HG02885 (cell line): ENCODE measurements at regions not wholly inside any gene's neighbourhood (a gene's known extent, or its start where the extent isn't known, plus 50 kb on each side); places are given as distances from the start of the nearest gene placed in this dataset.
"Not testable (repeated sequence)": the region's sequence is repeated elsewhere in the genome, so short reads cannot be mapped to it uniquely, and the experiment has no call there.

ENCODE experiments used
- ATAC-seq: cut with Tn5 transposase; IDR thresholded peaks from one replicate; pipeline ENCODE4 v1.9.1; 2021; ENCODE audit warnings: mild to moderate bottlenecking; ENCODE audit not compliant: unreplicated experiment, poor library complexity

DNA sequence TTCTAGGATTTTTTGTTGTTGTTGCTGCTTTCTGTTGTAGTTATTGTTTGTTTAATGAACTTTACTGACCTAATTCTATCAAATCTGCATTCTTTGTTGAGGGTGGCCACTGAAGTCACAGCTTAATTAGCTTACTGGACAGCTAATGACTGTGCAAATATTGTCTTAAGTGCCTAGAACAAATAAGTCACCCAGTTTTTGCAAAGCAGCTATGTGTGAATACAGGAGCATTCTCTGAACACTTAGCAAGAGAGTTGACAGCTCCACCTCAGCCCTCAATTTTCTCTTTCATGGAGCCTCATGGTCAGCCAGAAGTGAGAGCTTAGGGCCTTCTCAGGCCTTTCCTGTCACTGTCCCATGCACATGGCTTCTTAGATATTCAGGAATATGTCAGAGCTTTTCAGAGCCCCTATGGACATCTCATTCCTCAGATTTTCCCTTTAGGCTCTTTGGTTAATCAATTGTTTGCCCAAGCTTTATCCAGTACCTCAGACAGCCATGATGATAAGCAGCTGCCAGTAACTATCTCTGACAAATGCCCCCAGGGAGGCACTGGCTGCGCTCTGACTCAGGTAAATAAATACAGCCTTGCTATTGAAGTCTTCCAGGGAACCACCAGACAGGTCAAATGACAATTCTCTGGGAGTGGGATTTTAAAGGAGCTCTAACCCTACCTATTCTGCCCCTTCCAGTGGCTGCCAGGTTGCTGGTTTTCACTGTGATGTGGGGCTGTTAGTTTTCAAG, 241.4 kb upstream of the IL12B start:
- no peak for ATAC-seq

DNA sequence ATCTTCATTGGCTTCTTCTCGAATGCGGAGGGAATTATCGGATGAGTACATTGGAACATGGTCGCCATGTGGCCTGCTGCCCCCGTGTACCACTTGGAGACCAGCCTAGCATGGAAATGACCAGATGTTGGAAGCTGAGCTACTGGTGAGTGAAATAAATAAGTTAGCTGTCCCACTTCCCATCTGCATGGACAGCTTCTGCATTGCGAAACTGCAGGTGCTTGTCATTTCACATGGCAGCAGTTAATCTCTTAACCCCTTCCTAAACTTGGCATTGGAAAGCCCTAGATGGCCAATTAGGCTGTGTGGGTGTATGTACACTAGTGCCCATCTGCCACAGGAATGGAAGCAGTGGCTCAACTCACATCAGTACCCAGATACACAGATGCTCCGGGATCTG, 246.6 kb upstream of the IL12B start:
- no peak for ATAC-seq

DNA sequence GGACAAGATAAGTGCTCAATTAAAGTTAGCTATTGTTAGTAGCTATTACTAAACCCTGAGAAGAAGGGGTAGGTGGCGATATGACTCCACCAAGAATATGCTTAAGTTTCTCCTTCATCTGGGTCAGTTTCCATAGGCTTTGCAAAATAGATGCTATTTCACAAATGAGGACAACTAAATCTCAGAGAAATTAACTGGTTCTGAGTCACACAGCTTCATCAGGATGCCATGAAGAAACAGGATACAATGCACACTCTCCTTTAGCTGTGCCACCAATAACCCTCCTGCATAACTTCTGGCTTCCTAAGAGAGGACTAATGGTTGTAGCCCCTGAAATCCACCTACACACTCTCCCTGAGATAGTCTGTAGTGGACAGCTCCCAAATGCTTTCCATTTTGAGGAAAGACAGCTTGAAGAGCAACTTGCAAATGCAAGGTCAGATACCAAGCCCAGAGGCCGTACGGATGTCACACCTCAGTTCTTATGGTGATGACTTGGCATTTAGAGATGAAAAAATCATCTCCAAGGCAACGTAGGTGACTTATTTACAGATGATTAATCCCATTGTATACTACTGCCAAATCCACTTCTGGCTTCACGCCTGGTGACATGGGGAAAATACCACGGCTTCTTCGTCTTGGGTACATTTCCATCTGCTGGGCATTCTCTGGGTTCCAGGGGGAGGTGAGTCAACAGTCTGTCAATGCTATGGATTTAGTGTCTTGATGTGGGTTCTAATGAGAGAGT, 251.4 kb upstream of the IL12B start:
- ATAC-seq, result no peak

DNA sequence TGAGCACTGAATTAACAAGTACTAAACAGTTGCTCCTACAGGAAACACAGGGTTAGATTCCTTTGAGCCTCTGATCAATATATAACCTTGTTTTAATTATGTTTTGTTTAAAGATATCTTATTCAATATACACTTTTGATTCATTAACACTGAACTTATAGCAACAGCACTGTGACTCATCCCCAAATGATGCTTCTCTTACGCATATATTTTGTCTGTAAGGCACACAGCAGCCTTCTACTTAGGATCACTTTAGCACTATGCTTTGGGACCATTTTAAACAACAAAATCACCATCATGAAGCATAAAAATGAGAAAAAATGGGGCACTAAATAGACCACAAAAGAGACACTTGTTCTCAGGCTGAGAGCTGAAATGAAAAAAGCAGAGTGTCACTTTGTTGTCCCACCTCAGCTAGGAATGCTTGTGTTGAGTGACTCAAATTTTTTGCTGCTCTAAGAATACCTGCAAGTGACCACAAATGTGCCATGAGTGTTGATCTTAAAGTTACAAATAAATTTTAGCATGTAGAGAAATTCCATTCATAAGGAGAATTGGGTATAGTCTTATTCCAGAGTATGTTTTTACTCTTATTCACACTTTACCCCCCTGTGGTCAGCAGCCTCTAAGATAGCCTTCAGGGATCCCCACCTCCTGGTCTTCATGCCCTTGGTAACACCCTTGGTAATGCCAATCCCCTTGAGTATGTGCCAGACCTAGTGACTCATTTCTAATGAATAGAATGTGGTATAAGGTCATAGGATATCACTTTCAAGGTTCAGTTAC, 252.7 kb upstream of the IL12B start:
- ATAC-seq, result no peak

DNA sequence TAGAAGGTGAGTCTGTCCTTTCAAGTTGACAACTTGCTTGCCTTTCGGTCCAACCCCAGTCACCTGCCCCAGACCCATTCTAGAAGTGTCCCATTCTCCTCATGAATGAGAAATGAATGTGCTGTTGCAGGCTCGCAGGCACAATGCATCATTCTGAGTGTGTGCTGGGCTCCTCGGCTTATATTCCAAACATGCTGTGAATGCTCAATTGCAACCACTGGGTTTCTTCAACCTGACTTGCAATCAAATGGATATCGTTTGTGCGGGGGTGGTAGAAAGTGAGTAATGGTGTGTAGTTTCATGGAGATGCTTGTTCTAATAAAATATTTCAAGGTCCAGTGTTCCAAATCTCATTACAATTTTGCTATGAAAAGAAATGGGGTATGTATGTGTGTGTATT, 256.6 kb upstream of the IL12B start:
- ATAC-seq, result no peak

DNA sequence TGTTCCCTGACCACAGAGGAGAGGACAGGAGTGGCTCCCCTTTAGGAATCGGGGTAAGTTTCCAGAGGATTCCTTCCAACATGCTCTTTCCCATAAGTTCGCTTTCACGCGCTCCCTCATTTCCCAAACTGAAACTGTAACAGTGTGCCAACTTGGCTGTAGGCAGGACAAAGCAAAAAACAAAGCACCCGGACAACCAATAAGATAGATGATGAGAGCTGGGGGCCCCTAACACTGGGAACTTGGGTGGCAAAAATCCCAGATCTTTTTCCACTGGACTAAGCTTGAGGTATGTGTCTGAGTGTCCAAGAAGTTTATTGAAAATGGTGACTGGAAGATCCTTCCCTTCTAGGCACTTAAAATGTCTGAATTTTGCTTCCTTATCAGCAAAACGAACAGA, 258.7 kb upstream of the IL12B start:
- ATAC-seq, result no peak

DNA sequence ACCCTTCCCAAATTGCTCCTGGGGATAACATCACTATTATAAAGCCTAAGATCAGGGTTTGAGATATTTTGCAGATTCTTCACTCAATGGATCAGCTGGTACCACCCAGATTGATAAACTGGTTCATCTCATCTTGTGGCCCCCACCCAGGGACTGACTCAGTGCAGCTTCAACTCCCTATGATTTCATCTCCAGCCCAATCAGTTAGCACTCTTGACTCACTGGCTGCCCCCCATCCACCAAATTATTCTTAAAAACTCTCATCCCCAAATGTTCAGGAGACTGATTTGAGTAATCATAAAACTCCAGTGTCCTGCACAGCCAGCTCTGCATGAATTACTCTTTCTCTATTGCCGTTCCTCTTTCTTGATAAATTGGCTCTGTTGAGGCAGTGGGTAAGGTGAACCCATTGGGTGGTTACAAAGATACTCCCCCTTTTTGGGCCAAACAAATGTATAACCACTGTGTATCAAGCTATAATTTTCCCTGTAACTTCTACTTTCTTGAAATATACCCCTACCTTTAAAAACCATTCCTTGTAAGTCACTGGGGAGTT, 263.3 kb upstream of the IL12B start:
- no peak for ATAC-seq

DNA sequence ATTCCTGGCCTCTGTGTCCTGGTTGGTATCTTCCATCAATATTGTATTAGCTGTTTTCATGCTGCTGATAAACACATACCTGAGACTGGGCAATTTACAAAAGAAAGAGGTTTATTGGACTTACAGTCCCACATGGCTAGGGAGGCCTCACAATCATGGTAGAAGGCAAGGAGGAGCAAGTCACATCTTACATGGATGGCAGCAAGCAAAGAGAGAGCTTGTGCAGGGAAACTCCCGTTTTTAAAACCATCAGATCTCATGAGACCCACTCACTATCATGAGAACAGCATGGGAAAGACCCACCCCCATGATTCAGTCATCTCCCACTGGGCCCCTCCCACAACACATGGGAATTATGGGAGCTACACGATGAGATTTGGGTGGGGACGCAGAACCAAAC, 265.3 kb upstream of the IL12B start:
- not testable (repeated sequence) for ATAC-seq

DNA sequence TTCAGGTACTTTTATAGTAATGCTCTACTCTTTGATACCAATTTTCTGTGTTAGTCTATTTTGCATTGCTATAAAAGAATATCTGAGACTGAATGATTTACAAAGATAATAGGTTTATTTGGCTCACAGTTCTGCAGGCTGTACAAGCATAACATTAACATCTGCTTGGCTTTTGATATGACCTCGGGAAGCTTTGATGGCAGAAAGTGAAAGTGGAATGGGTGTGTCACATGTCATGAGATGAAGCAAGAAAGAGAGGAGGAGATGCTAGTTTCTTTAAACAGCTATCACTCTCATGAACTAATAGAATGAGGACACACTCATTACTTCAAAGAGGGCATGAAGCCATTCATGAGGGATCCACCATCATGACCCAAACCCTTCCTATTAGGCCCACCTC, 270.9 kb upstream of the IL12B start:
- no peak for ATAC-seq

DNA sequence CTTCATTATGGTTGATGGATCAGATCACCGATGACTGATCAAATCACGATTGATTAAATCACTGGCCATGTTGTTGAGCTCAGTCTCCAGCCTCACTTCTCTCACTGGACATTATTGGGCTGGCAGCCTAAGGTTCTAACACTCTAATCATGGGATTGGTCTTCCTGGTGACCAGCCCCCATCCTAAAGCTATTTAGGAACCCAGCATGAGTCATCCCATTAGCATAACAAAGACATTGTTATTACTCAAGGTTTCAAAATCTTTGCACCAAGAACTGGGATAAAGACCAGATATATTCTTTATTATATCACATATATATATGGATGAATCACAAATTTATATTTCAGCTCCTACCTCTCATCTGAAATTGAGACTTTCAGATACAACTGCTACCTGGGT, 272.1 kb upstream of the IL12B start:
- no peak for ATAC-seq

DNA sequence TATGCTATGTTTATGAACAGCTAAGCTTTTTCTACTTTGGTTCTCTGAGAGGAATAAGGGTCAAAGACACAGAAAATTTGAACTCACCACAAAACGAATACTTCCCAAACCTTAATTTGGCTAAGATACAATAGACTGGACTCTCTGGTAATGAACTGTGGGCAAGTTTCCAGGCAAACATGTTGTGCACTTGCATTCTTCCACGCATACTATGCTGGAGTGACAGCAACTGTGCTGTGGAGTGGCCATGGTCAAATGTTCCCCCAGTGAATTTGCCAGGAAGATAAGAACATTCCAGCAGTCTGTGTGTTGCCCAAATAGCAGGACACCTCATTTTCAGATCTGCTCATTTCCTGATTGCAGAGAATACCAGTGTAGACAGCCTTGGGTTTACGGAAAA, 275.3 kb upstream of the IL12B start:
- no peak for ATAC-seq

DNA sequence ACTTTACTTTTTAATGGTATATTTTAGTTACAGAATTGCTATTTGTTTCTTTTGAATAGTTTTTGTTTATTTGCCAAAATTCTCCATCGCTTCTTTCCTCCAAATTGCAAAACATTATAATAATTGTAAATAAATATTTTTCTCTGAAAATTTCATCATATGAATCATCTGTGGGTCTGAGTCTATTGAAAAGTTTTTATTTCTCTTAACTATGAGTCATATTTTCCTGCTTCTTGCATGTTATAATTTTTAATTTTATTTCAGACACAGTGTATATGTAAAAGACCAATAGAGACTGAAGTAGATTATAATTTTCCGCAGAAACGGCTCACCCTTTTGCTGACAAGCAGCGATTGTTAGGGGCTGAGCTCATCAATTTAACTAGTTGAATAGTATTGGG, 279.1 kb upstream of the IL12B start:
- ATAC-seq, result no peak

DNA sequence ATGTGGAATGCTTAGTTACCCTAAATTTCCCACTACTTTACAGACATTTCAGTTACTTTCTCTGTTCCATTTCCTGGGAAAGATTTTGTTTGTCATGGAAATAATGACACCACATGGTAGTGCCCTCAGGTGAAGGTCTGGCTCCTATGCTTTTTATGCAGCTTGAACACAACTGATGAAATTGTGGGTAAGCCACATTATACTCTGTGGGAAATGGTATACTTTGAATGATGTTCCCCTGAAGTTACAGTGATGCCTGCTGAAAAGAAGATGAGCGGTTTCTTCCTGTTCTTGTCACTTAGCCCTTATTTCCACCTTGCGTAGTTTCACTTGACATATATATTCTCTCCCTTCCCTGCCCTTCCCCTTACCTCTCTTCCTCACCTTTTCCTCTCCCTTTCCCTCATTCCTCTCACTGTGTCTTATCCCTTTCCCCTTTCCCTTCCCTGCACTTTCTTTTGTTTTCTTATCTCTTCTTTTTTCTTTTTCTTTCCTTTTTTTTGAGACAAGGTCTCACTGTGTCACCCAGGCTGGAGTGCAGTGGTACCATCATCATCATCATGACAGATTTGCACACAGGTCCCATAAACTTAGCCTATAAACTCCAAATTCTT, 280.8 kb upstream of the IL12B start:
- no peak for ATAC-seq

DNA sequence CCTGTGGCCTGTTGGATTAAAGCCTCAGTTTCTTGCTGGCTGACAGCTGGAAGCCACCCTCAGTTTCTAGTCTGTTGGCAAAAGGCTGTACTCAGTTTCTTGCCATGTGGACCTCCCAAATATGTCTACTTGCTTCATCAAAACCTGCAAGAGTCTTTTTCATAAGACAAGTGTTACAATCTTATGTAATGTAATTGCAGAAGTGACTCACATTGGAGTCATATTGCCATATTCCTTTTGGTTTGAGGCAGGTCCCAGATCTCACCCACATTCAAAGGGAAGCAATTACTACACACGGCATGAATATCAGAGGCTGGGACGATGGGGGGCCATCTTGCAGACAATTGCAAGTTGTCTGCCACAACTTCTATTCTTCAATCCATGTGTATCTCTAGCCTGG, 286.7 kb upstream of the IL12B start:
- ATAC-seq, result no peak

DNA sequence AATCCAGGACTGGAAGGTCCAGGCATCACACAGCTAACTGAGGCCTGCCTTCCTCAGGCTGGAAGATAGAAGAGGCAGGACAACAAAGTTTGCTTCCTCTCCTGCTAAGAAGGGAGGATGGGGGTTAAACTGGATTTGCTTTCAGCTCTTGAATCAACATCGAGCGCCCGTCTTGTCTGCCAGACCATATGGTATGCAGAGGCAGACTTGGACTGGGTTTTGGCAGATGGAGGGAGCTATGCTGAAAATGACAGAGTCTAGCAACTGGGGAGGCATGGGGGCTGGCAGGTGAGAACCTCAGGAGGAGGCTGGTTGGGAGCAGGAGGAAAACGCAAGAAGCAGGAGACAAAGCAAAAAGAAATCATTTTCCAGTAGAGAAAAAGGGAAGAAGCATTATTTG, 289.5 kb upstream of the IL12B start:
- ATAC-seq, result no peak

DNA sequence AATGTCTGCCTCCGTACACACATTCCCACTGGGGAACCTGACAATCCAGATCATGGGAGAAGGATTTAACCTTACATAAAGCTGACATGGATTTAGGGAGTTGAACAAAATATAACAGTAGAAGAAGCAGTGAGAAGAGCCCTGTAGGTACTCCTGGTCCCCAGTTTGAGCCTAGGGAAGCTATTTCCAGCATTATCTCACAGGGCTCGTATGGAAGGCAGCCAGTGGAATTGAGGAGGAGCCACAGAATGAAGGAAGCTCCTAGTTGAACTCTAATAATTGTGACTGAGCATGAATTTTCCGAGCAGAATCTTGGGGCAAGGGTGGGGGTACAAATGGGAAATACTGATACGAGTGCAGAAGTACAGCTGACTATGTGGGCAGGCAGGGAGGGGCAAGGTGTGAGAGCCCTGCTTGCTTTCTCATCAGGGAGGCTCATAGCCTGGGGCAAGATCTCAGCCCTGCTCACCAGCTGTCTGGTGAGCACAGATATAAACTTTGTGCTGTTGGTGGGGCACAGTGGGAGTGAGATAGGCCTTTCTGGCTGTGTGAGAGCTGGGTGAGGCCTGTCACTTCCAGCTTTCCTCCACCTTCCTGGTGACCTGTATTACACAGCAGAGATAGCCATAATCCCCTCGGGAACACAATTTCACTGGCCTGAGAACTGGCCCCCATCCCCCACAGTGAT, 290.7 kb upstream of the IL12B start:
- no peak for ATAC-seq

DNA sequence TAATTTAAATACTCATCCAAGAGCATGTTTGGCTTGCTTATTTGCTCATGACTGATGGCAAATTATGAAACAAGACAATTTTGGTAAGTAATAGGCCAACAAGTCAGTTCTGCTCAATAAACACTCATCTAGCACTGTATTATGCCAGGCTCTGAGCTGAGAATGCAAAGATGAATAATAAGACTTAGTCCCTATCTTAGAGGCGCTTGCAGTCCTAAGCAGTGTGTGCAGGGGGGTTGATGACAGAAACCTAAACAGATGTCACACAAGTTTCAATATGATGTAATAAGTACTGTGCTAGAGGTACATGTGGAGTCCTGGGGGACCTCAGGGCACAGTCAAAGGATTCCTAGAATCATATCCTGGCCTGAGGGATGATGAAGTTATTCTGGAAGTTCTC, 287.6 kb upstream of the ADRA1B start:
- ATAC-seq, result peak; percentile 45

DNA sequence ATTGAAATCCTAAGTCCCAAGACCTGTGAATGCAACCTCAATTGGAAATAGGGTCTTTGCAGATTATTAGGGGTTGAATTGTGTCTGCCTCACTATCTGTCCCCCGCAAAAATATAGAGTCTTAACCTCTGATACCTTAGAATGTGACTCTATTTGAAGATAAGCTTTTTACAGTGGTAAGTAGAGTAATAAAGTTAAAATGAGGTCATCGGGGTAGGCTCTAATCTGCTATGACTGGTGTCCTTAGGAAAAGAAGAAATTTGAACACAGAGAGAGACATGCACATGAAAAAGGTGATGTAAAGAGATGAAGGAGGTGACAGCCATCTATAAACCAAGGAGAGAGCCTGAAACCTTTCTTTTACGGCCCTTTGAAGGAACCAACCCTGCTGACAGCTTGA, 287.1 kb upstream of the ADRA1B start:
- ATAC-seq, result no peak

DNA sequence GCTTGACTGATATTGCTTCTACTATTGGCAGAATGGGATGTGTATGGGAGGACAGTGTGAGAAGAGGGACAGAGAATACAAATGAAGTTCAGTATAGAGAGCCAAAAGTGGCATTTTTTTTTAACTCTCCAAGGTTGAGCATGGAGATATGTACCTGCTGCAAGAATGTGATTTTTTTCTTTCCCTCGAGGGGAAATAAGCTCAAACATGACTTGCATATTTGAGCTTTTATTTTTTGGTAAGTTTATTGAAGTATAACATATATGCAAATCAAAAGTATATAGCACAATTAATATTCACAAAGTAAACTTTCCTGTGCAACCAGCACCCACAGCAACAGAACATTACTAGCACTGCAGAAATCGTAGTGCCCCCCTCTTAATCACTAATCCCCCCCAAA, 285.7 kb upstream of the ADRA1B start:
- no peak for ATAC-seq

DNA sequence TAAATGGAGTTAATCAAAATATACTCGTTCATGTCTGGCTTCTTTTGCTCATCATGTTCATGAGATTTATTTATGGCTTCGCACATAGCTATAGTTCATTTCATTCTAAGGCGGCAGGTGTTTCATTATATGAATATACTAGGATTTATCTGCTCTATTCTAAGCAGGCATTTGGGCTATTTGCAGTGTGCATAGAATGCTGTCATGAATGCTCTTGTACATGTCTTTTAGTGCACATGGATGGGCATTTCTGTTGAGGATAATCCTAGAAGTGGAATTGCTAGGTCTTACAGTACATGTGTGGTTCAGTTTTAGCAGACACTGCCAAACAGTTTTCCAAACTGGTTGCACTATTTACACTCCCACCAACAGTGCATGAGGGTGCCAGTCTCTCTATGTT, 285.3 kb upstream of the ADRA1B start:
- ATAC-seq, result no peak
